Islet of Langerhans (tissue), 1 donor: ENCODE measurements at regions not wholly inside any gene's neighbourhood (a gene's known extent, or its start where the extent isn't known, plus 50 kb on each side); places are given as distances from the start of the nearest gene placed in this dataset.
A peak's percentile ranks its signal among the peaks of the same experiment; 100 is the strongest.

ENCODE experiments used
- FAIRE-seq: peaks from one replicate; lab custom pipeline; 2011; peaks lifted over from hg19 to GRCh38; lab: Jason Lieb, UNC

DNA sequence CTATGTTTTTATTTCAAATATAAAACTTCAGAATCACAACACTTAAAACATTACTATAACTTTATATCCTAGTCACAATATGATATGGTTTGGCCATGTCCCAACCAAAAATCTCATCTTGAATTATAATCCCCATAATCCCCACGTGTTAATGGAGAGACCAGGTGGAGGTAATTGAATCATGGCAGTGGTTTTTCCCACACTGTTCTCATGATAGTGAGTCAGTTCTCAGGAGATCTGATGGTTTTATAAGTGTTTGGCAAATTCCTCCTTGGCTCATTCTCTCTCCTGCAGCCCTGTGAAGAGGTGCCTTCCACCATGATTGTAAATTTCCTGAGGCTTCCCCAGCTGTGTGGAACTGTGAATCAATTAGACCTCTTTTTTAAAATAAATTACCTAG is 307.6 kb downstream of the SPRY2 start:
- FAIRE-seq, result no peak

DNA sequence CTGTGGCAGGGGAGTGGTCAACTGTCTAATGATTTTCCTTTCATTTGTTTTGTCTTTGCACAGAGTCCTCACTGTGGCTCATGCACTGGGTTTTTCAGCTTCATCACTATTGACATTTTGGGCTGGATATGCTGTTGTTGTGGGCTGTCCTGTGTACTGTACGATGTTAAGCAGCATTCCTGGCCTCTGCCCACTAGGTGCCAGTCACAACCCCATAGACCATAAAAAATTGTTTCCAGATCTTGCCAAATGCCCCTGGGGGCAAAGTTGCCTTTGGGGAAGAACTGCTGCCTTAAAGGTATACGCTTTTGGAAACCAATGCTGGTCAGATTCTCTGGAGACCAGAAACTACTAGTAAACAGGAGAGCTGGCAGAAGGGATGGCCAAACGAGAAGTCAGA is 310.4 kb downstream of the SPRY2 start:
- FAIRE-seq, result no peak

DNA sequence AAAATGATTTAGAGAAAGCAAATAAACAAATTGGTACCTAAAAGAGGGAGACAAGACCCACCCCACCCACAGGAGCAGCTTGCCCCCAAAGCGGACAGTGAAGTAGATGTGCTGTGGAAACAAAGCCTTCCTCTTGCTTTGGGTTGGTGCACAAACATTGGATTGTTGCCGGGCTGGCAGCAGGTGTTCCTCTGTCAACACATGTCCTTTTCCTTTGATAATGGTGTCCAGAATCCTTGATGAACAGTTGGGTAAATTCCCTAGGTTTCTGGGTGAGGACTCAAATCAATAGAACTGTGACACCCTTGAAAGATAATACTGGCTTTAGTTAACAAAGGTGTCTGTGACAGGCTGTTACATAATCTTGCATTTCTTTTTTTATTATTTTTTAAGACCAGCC is 311.8 kb downstream of the SPRY2 start:
- no peak for FAIRE-seq

DNA sequence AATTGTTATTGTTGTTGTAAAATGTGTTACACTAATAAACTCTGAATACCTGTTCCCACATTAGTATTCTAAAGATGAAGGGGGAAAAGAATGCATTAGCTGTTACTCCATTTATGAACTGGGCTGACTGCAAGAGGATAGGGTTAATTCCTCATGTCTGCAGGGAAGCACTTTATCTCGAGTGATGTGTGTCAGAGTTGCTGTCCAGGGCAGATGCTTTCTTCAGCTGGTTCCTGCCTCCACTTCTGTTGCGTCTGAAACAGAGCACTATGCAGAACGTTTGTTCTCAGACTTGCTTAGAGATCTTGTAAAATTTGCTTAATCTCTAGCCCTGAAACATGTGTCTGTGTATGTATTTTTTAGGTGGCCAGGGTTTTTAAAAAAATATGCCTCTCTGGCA is 318.8 kb downstream of the SPRY2 start:
- no peak for FAIRE-seq

DNA sequence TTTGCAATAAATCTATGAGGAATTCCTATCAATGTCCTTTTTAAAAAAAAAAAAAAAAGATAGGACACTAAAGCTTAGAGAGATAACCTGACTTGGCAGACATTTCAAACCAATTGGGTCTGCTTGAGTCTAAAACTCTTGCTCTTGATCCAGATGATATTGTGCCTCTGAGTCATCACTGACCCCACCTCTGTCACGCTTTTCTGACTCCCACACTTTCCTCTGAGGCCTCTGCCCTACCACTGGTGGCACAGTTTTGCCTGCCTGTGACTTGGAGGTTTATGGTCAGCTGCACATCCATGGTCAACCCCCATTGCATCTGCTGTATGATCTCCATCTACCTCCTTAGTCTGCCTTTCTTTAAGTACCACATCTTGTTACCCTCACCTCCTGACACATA is 328.7 kb downstream of the SPRY2 start:
- FAIRE-seq, result no peak

DNA sequence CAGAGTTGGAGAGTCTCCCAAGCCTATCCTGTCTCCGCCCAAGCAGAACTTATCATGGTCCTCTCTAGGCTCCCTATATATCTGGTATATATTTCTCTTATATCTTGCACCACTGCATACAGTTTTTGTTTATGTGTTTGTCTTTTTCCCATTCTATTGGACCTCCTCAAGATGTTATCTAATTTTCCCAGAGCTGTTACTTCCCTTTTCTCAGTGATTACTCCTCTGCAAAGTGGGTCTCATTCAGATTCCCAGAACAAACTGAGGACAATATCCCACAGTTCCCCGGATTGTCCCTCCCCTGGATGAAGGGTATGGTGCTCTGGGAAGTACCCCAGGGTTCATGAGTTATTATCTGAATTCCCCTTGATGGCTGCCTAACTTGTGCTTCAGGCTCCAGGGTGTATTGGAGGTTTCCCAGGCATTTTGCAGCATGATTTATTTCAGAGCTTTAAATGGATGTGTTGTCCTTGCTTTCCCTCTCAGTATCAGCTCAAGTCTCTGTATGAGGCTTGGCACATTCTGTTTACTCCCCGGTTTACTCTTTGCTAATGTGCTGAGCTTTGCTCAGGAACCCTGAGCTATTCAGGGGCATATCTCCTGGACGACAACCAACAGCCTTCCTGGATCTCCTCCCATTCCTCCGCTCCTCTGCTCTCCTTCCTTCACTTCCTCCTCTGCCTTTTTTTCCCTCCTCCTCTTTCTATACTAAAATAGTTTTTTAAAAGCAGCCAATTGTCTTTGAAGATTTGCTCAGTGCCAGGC is 329.3 kb downstream of the SPRY2 start:
- no peak for FAIRE-seq

DNA sequence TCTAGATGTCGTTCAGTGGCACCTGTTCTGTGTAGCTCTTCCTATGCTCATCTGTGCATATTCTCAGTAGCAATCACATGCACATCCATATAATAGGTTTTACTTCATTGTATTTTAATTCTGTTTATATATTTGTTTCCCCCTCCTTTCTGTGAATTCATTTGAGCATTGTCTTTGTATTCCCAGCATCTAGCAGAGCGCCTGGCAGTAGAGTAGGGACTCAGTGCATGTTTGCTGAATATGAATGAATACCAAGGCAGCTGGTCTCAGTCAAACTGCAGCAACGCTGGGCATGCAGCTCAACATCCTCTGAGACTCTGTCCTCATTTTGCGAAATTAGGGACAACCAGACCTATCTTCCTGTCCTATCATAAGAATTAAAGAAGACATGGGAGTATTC is 330.1 kb downstream of the SPRY2 start:
- no peak for FAIRE-seq

DNA sequence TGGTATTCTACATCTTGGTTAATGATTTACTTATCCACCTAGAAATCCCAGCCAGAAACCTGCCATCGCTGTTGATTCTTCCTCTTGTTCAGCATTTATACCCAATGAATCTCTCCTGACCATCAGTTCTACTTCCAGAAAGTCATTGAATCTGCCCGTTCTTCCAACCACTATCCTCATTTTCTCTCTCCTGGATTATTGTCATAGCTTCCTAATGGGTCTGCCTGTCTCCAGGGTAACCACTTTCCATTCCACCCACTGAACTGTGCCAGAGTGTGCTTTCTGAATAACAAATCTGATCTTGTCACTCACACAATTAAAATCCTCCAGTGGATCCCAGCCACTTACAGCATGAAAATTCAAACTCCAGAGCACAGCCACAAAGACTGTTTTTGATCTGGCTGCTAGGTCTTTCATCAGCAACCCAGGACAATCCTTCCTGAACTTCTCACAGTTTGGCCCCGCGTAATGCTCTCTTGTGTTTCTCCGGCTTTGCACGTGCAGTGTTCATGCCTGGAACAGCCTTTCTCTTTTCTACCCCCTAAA is 330.6 kb downstream of the SPRY2 start:
- FAIRE-seq, result peak; percentile 98

DNA sequence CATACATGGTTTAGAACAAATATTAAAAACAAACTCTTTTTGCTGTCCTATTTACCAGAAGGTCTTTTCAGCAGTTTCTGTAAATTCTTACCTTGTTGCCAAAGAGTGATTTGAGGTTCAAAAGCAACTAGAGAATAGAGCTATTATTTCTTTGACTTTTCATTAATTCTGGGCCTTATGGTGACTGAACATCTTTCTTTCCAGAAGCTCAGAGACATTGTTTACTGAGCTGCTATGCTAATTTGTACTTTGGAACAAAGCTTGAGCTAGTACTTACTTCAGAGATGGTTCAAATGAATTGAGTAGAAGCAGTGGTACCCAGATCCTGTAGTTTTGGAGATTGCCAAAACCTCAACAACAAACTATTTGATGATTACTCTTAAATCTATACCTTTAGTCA is 331.2 kb downstream of the SPRY2 start:
- FAIRE-seq, result peak; percentile 81

DNA sequence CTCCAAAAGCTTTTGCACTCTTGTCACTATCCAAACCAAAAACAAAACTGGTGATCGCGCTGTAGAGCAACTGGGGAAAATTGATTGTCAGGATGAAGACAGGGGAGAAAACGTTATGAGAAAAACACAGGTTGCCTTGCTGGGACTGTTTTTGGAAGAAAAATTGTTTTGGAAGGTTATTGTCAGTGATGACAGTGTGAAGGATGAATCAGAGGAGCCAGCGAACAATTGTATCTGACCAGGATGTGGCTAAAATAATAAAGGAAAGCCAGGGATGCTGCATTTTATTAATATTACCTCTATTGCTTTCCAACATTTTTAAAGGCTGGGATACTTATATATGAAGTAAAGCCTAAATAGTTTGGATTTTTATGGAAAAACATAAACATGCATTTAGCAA is 334.0 kb downstream of the SPRY2 start:
- FAIRE-seq, result no peak

DNA sequence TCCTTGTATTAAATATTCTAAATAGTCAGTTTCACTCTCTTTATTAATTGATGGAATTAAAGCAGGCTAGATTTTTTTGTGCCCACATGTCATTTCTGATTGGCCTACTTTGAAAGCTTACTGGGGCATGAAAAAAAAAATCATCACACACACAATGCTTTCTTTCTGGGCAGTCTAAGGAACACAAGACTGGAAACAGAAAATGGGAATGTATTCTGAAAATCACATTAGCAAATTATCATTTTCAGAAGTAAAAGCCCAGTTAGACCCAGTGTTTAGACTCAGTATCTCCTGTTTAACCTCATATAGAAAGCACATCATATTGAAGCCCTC is 339.4 kb downstream of the SPRY2 start:
- FAIRE-seq, result no peak

DNA sequence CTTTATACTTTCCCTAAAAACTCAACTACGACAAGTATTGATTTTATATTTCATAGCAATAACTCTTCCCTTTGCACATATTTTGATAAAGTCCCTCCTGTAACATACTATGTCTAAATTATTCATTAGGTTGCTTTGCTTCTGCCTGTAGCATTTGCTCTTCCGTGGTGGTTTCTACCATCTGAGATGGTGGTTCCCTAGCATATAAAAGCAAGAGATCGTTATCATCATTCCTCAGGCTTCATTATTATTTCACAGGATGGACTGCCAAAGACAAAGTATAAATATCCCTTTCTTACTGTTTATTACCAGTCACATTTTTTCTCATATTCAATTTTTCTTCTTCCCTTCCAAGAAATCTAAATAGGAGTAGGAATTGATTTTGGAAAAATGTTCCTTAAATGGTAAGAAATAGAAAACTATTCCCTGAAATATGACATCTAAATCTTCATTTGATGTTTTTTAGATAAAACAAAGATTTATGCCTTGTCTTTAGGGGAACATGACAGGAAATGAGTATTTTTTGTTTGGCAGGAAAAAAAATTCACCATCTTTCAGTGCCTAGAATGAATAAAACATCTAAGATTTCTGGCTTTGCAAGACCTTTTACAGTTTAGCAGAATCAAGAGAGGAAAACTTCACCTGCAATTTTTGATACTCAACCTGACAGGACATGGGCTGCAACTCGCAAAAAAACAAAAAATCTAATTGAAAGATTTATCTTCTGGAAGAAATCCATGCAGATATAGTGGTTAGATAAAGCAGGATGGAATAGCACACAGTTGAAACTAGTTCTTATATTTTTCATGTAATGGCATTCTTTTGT is 340.0 kb downstream of the SPRY2 start:
- no peak for FAIRE-seq

DNA sequence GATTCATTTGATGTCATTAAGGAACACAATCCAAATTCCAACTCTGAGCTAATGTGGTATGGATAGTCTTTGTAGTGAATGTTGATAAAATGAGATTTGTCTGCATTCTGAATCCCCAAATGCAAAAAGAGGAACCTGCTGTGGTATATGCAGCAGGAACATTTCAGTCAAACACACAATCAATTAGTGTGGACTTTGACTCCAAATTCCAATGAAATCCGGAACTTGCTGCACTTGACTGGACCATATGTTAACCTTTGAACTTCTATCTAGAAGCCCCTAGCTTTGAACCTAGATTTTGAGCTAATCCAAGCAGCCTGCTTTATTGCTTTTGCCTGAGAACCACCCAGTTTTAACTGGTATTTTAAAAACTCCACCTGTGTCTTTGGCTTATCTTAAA is 341.3 kb downstream of the SPRY2 start:
- no peak for FAIRE-seq

DNA sequence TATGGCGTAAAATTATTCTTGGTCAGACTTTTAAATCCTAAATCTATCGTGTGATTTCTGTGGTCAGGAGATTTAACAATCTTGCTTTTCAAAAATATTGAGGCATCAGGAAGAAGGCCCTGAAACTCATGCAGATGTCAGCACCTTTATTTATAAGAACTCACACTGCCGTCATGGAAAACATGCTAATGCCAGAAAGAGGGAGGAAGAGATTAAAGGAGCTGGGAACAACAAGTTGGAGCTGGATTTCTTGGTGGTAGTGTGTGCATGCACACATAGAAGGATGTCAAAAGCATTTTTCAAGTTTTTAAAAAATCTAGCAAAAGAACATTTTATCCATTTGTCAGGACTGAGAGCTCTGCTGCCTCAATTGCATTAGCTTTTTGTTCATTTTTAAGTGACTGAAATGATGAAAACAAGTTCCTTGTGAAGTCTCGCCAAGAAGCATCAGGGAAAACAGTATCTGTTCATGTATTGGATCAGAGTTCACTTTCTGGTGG is 342.5 kb downstream of the SPRY2 start:
- no peak for FAIRE-seq

DNA sequence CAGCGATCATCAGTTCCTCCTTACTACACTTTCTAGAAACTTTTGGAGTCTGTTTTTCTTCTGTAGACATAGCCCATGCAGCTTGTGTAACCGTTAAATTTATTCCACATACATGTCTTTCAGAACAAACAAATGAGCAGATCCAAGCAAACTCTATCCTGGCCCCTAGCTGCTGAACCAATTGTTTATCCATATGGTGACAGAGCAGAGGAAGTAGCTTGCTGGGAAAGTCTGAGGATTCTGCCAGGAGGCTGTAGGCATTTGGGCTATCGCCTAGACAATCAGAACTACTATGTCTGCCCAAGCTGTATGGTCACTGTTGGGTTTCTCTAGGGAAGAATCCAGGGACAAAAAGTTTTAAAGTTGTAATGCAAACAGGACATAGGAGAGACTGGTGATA is 343.7 kb downstream of the SPRY2 start:
- FAIRE-seq, result no peak

DNA sequence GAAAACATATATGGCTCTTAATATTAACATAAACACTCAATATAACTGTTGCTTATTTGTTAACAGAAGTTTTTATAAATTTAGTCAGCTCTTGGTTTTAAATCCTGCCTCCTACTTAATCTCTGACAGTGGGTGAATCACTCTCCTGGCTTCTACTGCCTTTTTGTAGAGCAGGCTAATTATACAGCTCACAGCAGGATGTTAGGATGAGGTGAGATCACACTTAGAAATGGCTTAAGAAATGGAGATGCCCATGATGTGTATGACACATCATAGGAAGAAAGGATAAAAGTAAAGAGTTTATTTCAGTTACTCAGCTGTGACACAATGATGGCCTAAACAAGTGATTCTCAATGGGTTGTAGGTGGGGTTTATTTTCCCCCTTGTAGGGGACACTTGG is 345.6 kb downstream of the SPRY2 start:
- FAIRE-seq, result no peak

DNA sequence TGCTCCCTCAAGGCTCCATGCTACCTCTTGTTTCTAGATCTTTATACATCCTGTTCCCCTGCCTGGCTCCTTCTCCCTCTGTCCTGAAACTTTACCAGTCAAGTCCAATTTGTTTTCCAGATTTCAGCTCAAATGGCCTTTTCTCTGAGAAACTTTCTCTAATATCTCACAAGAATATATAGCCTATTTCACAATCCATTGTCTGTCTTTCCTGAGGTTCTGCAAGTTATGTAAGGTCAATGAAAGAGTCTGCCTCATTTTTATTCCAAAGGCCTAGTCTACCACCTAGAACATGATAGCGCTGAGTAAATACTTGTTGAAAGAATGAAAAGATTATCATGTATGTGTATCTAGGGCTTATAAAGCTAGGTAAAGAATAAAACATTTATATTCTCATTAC is 348.8 kb downstream of the SPRY2 start:
- FAIRE-seq, result no peak

DNA sequence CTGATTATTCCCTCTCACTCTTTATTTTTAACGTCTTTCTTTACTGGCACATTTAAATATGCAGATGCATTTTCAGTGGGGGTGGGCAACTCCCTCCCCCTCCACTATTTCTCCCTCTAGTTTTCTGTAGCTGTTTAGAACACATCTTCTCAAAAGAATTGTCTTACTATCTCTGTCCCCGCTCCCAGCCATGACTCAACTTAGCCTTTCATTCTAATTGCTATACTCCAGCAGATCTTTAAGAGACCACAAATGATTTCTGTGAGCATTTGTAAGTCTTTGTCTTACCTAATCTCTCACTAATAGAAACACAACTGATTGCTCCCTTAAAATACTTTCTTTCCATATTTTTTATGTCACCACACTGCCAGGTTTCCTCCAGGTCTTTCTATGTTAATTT is 350.9 kb downstream of the SPRY2 start:
- FAIRE-seq, result no peak

DNA sequence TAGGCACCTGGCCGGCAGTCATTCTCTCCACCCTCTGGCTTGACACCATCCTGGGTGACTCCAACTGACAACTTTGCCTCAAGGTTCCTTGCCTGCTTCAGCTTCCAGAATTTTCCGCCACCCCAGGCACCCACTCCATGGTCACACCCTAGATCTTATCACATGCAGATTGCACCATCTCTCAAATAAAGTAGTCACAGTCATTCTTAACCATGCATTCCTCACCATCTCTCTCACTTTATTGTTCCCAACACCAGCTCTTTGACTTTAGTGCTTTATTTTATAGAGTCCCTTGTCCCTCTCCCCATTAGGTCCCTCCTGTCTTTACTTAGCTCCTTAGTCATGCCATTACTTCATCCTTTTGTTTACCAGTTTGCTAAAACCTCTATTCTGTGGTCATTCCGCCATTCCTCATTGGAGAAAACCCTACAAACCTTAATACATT is 351.7 kb downstream of the SPRY2 start:
- FAIRE-seq, result no peak

DNA sequence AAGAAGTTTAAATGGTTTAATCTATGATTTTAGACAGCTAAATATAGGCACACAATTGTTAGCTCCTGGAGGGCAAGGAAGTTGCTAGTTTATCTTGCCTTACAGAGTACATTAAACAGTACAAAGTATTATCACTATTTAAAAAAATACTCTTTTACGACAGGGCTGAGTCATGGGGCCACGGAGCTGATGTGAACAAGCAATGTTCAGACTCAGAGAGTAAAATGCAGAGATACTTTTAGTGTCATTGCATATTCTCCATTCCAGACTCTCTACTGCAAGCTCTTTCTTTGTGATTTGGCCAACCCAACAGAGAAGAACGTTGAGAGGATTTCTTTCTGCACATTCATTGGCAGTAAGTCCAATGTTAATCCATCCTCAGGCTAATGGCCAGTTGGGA is 352.4 kb downstream of the SPRY2 start:
- no peak for FAIRE-seq

DNA sequence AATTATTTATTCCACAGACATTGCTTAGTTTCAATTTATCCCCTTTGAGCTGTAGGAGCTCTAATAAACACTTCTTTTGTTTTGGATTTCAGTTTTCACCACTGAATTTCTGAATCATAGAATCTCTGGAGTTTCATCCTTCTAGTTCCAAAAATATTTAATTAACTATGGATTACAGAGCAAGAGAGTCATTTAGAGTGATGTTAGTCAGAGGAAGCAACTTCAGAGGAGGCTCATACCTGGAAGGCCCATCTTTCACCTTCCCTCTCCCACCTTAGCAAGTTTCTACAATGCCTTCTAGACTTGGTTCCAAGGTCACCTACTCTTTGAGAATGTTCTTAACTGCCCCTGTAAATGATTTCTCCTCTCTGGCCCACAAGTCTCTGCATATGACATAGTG is 353.2 kb downstream of the SPRY2 start:
- FAIRE-seq, result no peak

DNA sequence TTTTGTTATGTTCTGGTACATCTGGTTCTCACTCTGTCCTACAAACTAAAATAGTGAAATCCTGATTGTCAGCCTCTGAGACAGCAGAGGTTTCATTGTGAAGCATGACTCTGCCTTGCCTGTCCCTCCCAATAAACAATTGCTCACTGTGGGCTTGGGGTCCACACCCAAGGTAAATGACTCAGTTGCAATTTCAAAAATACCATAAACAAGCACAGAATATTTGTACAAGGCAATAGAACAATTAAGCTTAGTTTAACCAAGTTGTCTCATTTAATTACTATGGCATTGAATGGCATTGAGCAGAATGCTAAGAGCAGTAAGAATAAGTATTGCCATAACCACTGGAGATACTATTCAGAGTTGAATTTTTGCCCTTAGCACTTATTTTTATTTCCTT is 353.6 kb downstream of the SPRY2 start:
- FAIRE-seq, result no peak

DNA sequence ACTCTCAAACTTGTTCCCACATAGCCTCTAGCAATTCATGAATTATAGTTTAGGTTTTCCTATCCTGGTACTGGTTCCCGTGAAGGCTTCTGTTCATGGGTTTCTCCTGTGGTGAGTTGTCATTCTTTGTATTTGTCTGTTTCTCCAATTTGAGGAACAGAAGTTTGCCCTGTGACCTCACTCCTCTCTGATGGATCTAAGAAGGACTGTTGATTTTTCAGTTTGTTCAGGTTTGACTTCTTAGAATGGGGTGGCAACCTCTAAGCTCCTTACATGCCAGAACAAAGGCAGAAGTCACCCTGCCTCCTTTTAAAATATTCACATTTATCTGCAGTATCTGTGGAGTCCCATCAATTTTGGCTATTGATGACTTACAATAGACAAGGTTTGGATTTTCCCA is 354.0 kb downstream of the SPRY2 start:
- no peak for FAIRE-seq
